Peyer's patch (tissue), 4 donors: ENCODE measurements at regions not wholly inside any gene's neighbourhood (a gene's known extent, or its start where the extent isn't known, plus 50 kb on each side); places are given as distances from the start of the nearest gene placed in this dataset.

Source experiments
- DNase-seq, 3 donors: peaks; one replicate each; pipeline ENCODE4 v3.0.0-alpha.2; 2017 to 2019
- H3K27ac ChIP-seq, 4 donors: fragments of 200-600 bp; sonication (generic); one replicate each; pipeline ENCODE4 v1.5.1; 2016 to 2019
- H3K27me3 ChIP-seq, 2 donors: fragments of 200-600 bp; sonication (generic); one replicate each; pipeline ENCODE4 v1.5.1; 2019
- H3K36me3 ChIP-seq, 3 donors: fragments of 200-600 bp; sonication (generic); one replicate each; pipeline ENCODE4 v1.5.1; 2016 to 2019
- H3K4me1 ChIP-seq, 4 donors: fragments of 200-600 bp; sonication (generic); one replicate each; pipeline ENCODE4 v1.5.1; 2016 to 2019
- H3K4me3 ChIP-seq, 4 donors: fragments of 200-600 bp; sonication (generic); 1 replicate in 3 of 4; 2 replicates in 1 of 4; pipeline ENCODE4 v1.5.1; 2016 to 2019; ENCODE audit warnings: mild to moderate bottlenecking in 1 of 4
- H3K9me3 ChIP-seq, 4 donors: fragments of 200-600 bp; sonication (generic); one replicate each; pipeline ENCODE4 v1.5.1; 2016 to 2019; ENCODE audit warnings: mild to moderate bottlenecking in 1 of 4
- CTCF ChIP-seq, 6 experiments: fragments of 450-650 bp in 4 of 6; fragments of 200-600 bp in 2 of 6; sonication (generic) in 1 of 6; IDR thresholded peaks; one replicate each; pipeline ENCODE4 v1.5.1; 2017 to 2019; ENCODE audit warnings: antibody characterized with exemption in 6 of 6, mild to moderate bottlenecking in 3 of 6, moderate library complexity in 1 of 6
- POLR2A ChIP-seq, 2 donors: fragments of 450-650 bp; IDR thresholded peaks; one replicate each; pipeline ENCODE4 v1.5.1; 2017; ENCODE audit warnings: antibody characterized with exemption in 2 of 2, mild to moderate bottlenecking in 2 of 2, moderate library complexity in 2 of 2

GRCh38 chr9:78835928-78836450, 539.1 kb downstream of the PSAT1 start:
- Histone ChIP-seq H3K9me3 (no peaks in the 10 kb centered on the region), H3K27ac (no peak overlapping the region), H3K4me1 (no peaks in the 10 kb centered on the region), H3K27me3 (no peaks in the 10 kb centered on the region), H3K4me3 (no peak overlapping the region), H3K36me3 (no peaks in the 10 kb centered on the region)
- TF ChIP-seq CTCF (IDR thresholded peaks at IDR 0.05) (no peak), POLR2A (IDR thresholded peaks at IDR 0.05) (no peak)
- no peak for DNase-seq

GRCh38 chr9:78839252-78839651, 542.3 kb downstream of the PSAT1 start:
- H3K36me3 ChIP-seq: no peaks in the 10 kb centered on the region
- DNase-seq: no peak
- TF ChIP-seq POLR2A (IDR thresholded peaks at IDR 0.05) (no peak), CTCF (IDR thresholded peaks at IDR 0.05) (no peak)
- no peak overlapping the region for H3K27ac ChIP-seq
- H3K27me3 ChIP-seq: no peaks in the 10 kb centered on the region
- no peaks in the 10 kb centered on the region for H3K4me1 ChIP-seq
- no peak overlapping the region for H3K4me3 ChIP-seq
- no peaks in the 10 kb centered on the region for H3K9me3 ChIP-seq

- Histone ChIP-seq H3K27ac (no peak overlapping the region), H3K9me3 (no peaks in the 10 kb centered on the region), H3K4me1 (no peaks in the 10 kb centered on the region), H3K4me3 (no peak overlapping the region), H3K27me3 (no peaks in the 10 kb centered on the region), H3K36me3 (no peaks in the 10 kb centered on the region)
- no peak for DNase-seq
- TF ChIP-seq CTCF (IDR thresholded peaks at IDR 0.05) (no peak), POLR2A (IDR thresholded peaks at IDR 0.05) (no peak)
These were observed 551.1 kb downstream of the PSAT1 start for GRCh38 chr9:78848061-78848460.

GRCh38 chr9:78856144-78856543, 559.2 kb downstream of the PSAT1 start:
- TF ChIP-seq POLR2A (IDR thresholded peaks at IDR 0.05): no peak
- TF ChIP-seq CTCF (IDR thresholded peaks at IDR 0.05): no peak
- H3K27me3 ChIP-seq: no peaks in the 10 kb centered on the region
- no peak for DNase-seq
- H3K9me3 ChIP-seq: no peaks in the 10 kb centered on the region
- H3K4me1 ChIP-seq: no peaks in the 10 kb centered on the region
- no peaks in the 10 kb centered on the region for H3K36me3 ChIP-seq
- H3K27ac ChIP-seq: no peak overlapping the region
- no peak overlapping the region for H3K4me3 ChIP-seq

GRCh38 chr9:78856781-78857180, 559.9 kb downstream of the PSAT1 start:
- DNase-seq: no peak
- H3K36me3 ChIP-seq: no peaks in the 10 kb centered on the region
- no peak overlapping the region for H3K27ac ChIP-seq
- no peaks in the 10 kb centered on the region for H3K27me3 ChIP-seq
- TF ChIP-seq POLR2A (IDR thresholded peaks at IDR 0.05) (no peak), CTCF (IDR thresholded peaks at IDR 0.05) (no peak)
- H3K9me3 ChIP-seq: no peaks in the 10 kb centered on the region
- no peak overlapping the region for H3K4me3 ChIP-seq
- H3K4me1 ChIP-seq: no peaks in the 10 kb centered on the region
